SK-N-SH (cell line): ENCODE measurements at regions not wholly inside any gene's neighbourhood (a gene's known extent, or its start where the extent isn't known, plus 50 kb on each side); places are given as distances from the start of the nearest gene placed in this dataset.
A peak's percentile ranks its signal among the peaks of the same experiment; 100 is the strongest.

Experiments
- CTCF ChIA-PET: fragments of 300-600, 350-600 bp; formaldehyde crosslinking; extraction: SDS; loops from one replicate; lab custom pipeline; 2021; lab: Yijun Ruan, JAX
- POLR2A ChIA-PET: fragments of 350-600 bp; sonication (Branson Sonifier 250); formaldehyde crosslinking; extraction: SDS; loops from one replicate; lab custom pipeline; 2020; ENCODE audit warnings: antibody characterized with exemption, inconsistent platforms; lab: Yijun Ruan, JAX
- DNase-seq: peaks from one replicate; pipeline ENCODE4 v3.0.0; 2012
- H2AFZ ChIP-seq: fragments of 200-600 bp; sonication (generic); 2 replicates; pipeline ENCODE4 v1.8.1; 2016; ENCODE audit warnings: antibody characterized with exemption, mild to moderate bottlenecking, low read depth
- H3F3A ChIP-seq: fragments of 200-600 bp; sonication (generic); replicated peaks from 2 replicates; pipeline ENCODE3; 2016; ENCODE audit warnings: antibody characterized with exemption, mild to moderate bottlenecking; ENCODE audit not compliant: insufficient read depth
- H3K27ac ChIP-seq, 2 experiments: fragments of 200-500 bp in 1 of 2; fragments of 200-600 bp in 1 of 2; sonication (Bioruptor generic) in 1 of 2; sonication (generic), shearing (Covaris generic) in 1 of 2; 2 replicates each; pipeline versions ENCODE4 v1.5.1 to v1.6.1; 2014 to 2016; ENCODE audit warnings: low read depth in 2 of 2, inconsistent platforms in 1 of 2, low read length in 1 of 2, mild to moderate bottlenecking in 1 of 2, mixed read lengths in 1 of 2
- H3K27me3 ChIP-seq: fragments of 200-600 bp; sonication (generic), shearing (Covaris generic); 2 replicates; pipeline ENCODE4 v1.6.1; 2016; ENCODE audit warnings: mixed run types; ENCODE audit not compliant: insufficient read depth
- H3K36me3 ChIP-seq, 2 experiments: fragments of 200-500 bp in 1 of 2; fragments of 200-600 bp in 1 of 2; sonication (Bioruptor generic) in 1 of 2; sonication (generic) in 1 of 2; replicated peaks in 1 of 2; 2 replicates each; pipeline versions ENCODE3 to v1.5.1; 2014 to 2016; ENCODE audit warnings: low read length in 1 of 2, mild to moderate bottlenecking in 1 of 2; ENCODE audit not compliant: insufficient read depth in 2 of 2, control insufficient read depth in 1 of 2
- H3K4me1 ChIP-seq, 2 experiments: fragments of 200-500 bp in 1 of 2; fragments of 200-600 bp in 1 of 2; sonication (Bioruptor generic) in 1 of 2; sonication (generic), shearing (Covaris generic) in 1 of 2; 2 replicates each; pipeline versions ENCODE4 v1.5.1 to v1.6.1; 2014 to 2016; ENCODE audit warnings: low read depth in 1 of 2, low read length in 1 of 2, mixed run types in 1 of 2; ENCODE audit not compliant: insufficient read depth in 2 of 2, control insufficient read depth in 1 of 2
- H3K4me2 ChIP-seq: fragments of 200-600 bp; sonication (generic), shearing (Covaris generic); 2 replicates; pipeline ENCODE4 v1.6.1; 2017; ENCODE audit warnings: mixed run types
- H3K4me3 ChIP-seq, 2 experiments: fragments of 200-500 bp in 1 of 2; fragments of 200-600 bp in 1 of 2; sonication (Bioruptor generic) in 1 of 2; sonication (generic), shearing (Covaris generic) in 1 of 2; 2 replicates each; pipeline versions ENCODE4 v1.5.1 to v1.8.1; 2014 to 2016; ENCODE audit warnings: low read depth in 2 of 2, inconsistent platforms in 1 of 2, low read length in 1 of 2, mild to moderate bottlenecking in 1 of 2, mixed read lengths in 1 of 2, moderate library complexity in 1 of 2
- H3K79me2 ChIP-seq: fragments of 200-600 bp; sonication (generic); 2 replicates; pipeline ENCODE4 v1.8.1; 2017; ENCODE audit warnings: mild to moderate bottlenecking; ENCODE audit not compliant: insufficient read depth
- H3K9ac ChIP-seq: fragments of 200-600 bp; sonication (generic); 2 replicates; pipeline ENCODE4 v1.6.1; 2017; ENCODE audit warnings: mixed run types
- H3K9me2 ChIP-seq: fragments of 200-600 bp; sonication (generic); 2 replicates; pipeline ENCODE4 v1.6.1; 2017; ENCODE audit warnings: mixed run types
- H3K9me3 ChIP-seq: fragments of 200-600 bp; sonication (generic); 2 replicates; pipeline ENCODE4 v1.6.1; 2017; ENCODE audit warnings: mixed run types, mild to moderate bottlenecking, moderate library complexity
- H4K20me1 ChIP-seq: fragments of 200-600 bp; sonication (generic); 2 replicates; pipeline ENCODE4 v1.6.1; 2017; ENCODE audit warnings: mild to moderate bottlenecking, mixed run types; ENCODE audit not compliant: insufficient read depth
- CHD2 ChIP-seq: fragments of 150-350 bp; IDR thresholded peaks from 2 replicates; pipeline ENCODE4 v1.6.1; 2018; ENCODE audit warnings: low read length; ENCODE audit not compliant: partially characterized antibody
- ELF1 ChIP-seq: IDR thresholded peaks from 2 replicates; pipeline ENCODE4 v1.4.0; 2012
- EZH2phosphoT487 ChIP-seq: fragments of 200-600 bp; sonication (generic); IDR thresholded peaks from 2 replicates; pipeline ENCODE4 v1.6.1; 2017; ENCODE audit warnings: low read depth, mixed run types, mild to moderate bottlenecking, antibody characterized with exemption, moderate library complexity, borderline replicate concordance
- FOSL2 ChIP-seq: IDR thresholded peaks from 2 replicates; pipeline ENCODE4 v1.4.0; 2012; ENCODE audit warnings: low read depth, mild to moderate bottlenecking, moderate library complexity, borderline replicate concordance
- FOXJ3 ChIP-seq: sonication (generic); formaldehyde crosslinking; IDR thresholded peaks from 2 replicates; pipeline ENCODE4 v1.5.1; 2020; ENCODE audit warnings: mild to moderate bottlenecking, missing genetic modification reagents
- FOXM1 ChIP-seq: IDR thresholded peaks from 2 replicates; pipeline ENCODE4 v1.4.0; 2012; ENCODE audit warnings: low read depth, mild to moderate bottlenecking
- GATA2 ChIP-seq: sonication (generic); formaldehyde crosslinking; IDR thresholded peaks from 2 replicates; pipeline ENCODE4 v1.5.0; 2020; ENCODE audit warnings: mild to moderate bottlenecking, missing genetic modification reagents
- IRF3 ChIP-seq: fragments of 150-350 bp; IDR thresholded peaks from 2 replicates; pipeline ENCODE4 v1.6.1; 2016; ENCODE audit warnings: mild to moderate bottlenecking, low read depth, low read length
- JUND ChIP-seq: IDR thresholded peaks from 2 replicates; pipeline ENCODE4 v1.4.0; 2012
- MXI1 ChIP-seq: IDR thresholded peaks from 2 replicates; pipeline ENCODE4 v1.6.1; 2012; ENCODE audit warnings: mild to moderate bottlenecking, low read depth, low read length, improper control_type of control experiment
- NFIC ChIP-seq: IDR thresholded peaks from 2 replicates; pipeline ENCODE4 v1.4.0; 2012; ENCODE audit warnings: borderline replicate concordance
- POLR2AphosphoS5 ChIP-seq: IDR thresholded peaks from 2 replicates; pipeline ENCODE4 v1.6.1; 2012; ENCODE audit warnings: low read depth, low read length
- RAD21 ChIP-seq: IDR thresholded peaks from 2 replicates; pipeline ENCODE4 v1.6.1; 2012; ENCODE audit warnings: mild to moderate bottlenecking, low read length
- RFX5 ChIP-seq: IDR thresholded peaks from 2 replicates; pipeline ENCODE4 v1.6.1; 2012; ENCODE audit warnings: mild to moderate bottlenecking, improper control_type of control experiment, low read length
- SIN3A ChIP-seq: IDR thresholded peaks from 2 replicates; pipeline ENCODE4 v1.6.1; 2012; ENCODE audit warnings: low read depth, mild to moderate bottlenecking, low read length, moderate library complexity, borderline replicate concordance
- SMC3 ChIP-seq: IDR thresholded peaks from 2 replicates; pipeline ENCODE4 v1.6.1; 2012; ENCODE audit warnings: low read depth, low read length, improper control_type of control experiment
- TAF1 ChIP-seq: IDR thresholded peaks from 2 replicates; pipeline ENCODE4 v1.6.1; 2012; ENCODE audit warnings: low read depth, mild to moderate bottlenecking, low read length, moderate library complexity, borderline replicate concordance
- TEAD4 ChIP-seq: IDR thresholded peaks from 2 replicates; pipeline ENCODE4 v1.4.0; 2012; ENCODE audit warnings: mild to moderate bottlenecking, borderline replicate concordance; ENCODE audit not compliant: insufficient read depth
- USF2 ChIP-seq: fragments of 150-350 bp; IDR thresholded peaks from 2 replicates; pipeline ENCODE4 v1.6.1; 2017; ENCODE audit warnings: antibody characterized with exemption, low read length, low read depth, borderline replicate concordance
- ZBTB33 ChIP-seq: IDR thresholded peaks from 2 replicates; pipeline ENCODE4 v1.4.0; 2012; ENCODE audit warnings: low read depth, borderline replicate concordance
- WGBS: methylation state at CpG from one replicate; pipeline ENCODE4 v1.1.6; 2017; ENCODE audit warnings: low lambda C conversion rate; 5-methylcytosine and 5-hydroxymethylcytosine counted together

GRCh38 chr11:123330948-123331347 is 99.1 kb upstream of the GRAMD1B start:
- Histone ChIP-seq H3K9me3 (no peaks in the 10 kb centered on the region), H3K4me3 (no peak overlapping the region), H3K27me3 (no peaks in the 10 kb centered on the region), H3K9ac (no peak overlapping the region), H3K79me2 (no peaks in the 10 kb centered on the region), H4K20me1 (no peaks in the 10 kb centered on the region), H3K4me1 (peaks cover 0 to 8% of the 10 kb centered on the region in 2 experiments; a peak in 2 of 4 replicates), H3K9me2 (no peaks in the 10 kb centered on the region), H2AFZ (no peak overlapping the region; the same call in 1 of the 2 replicates), H3K4me2 (no peak overlapping the region), H3K27ac (no peak overlapping the region; a peak in 1 of 4 replicates), H3K36me3 (no peaks in the 10 kb centered on the region), H3F3A (no peaks in the 10 kb centered on the region)
- CTCF ChIA-PET: no interaction called here
- 51% methylated on average over 2 of the region's 2 CpGs for WGBS
- no peak for TF ChIP-seq TEAD4
- no peak for TF ChIP-seq MXI1
- TF ChIP-seq FOXM1: no peak
- TF ChIP-seq SIN3A: no peak
- no peak for TF ChIP-seq TAF1
- TF ChIP-seq ZBTB33: no peak
- TF ChIP-seq FOSL2: no peak
- no peak for TF ChIP-seq IRF3
- no peak for TF ChIP-seq EZH2phosphoT487
- POLR2A ChIA-PET: no interaction called here
- DNase-seq: no peak

- TF ChIP-seq JUND (no peak), SIN3A (no peak), POLR2AphosphoS5 (no peak), GATA2 (CRISPR knock-in tag) (no peak), EZH2phosphoT487 (no peak), FOXJ3 (CRISPR knock-in tag) (no peak), USF2 (no peak), CHD2 (no peak), SMC3 (no peak), RAD21 (no peak), TEAD4 (no peak), RFX5 (no peak), NFIC (no peak), ELF1 (no peak)
- DNase-seq: no peak
- Histone ChIP-seq H3F3A (no peaks in the 10 kb centered on the region), H3K4me3 (no peak overlapping the region), H3K9me3 (no peaks in the 10 kb centered on the region), H3K27me3 (no peaks in the 10 kb centered on the region), H3K27ac (peak overlapping the region in 1 of 2 experiments; percentile 4; a peak in 1 of 4 replicates), H4K20me1 (no peaks in the 10 kb centered on the region), H3K4me1 (peaks cover 0 to 8% of the 10 kb centered on the region in 2 experiments; a peak in 2 of 4 replicates), H3K79me2 (no peaks in the 10 kb centered on the region), H3K9me2 (no peaks in the 10 kb centered on the region), H3K4me2 (no peak overlapping the region), H2AFZ (peak overlapping the region; percentile 67), H3K9ac (no peak overlapping the region), H3K36me3 (no peaks in the 10 kb centered on the region)
- ChIA-PET CTCF (interaction anchor here (1.5 kb wide), 1 partner anchor 69 kb away, joined by 4 read pairs; no protein-coding TSS in a partner anchor), POLR2A (no interaction called here)
- WGBS: 21% methylated on average over 2 of the region's 2 CpGs
Observed at GRCh38 chr11:123330471-123330870, 99.6 kb upstream of the GRAMD1B start.
